H9 (cell line): ENCODE measurements at regions not wholly inside any gene's neighbourhood (a gene's known extent, or its start where the extent isn't known, plus 50 kb on each side); places are given as distances from the start of the nearest gene placed in this dataset.

Experiments used
- DNase-seq: peaks from one replicate; pipeline ENCODE4 v3.0.0-alpha.2; 2017
- H2AFZ ChIP-seq: one replicate; pipeline ENCODE4 v1.6.1; 2013; ENCODE audit warnings: mild to moderate bottlenecking, low read length, control low read depth, moderate library complexity
- H2AK5ac ChIP-seq: 2 replicates; pipeline ENCODE4 v1.6.1; 2013; ENCODE audit warnings: low read length, control low read depth, mixed read lengths; ENCODE audit not compliant: insufficient read length
- H2BK120ac ChIP-seq: one replicate; pipeline ENCODE4 v1.6.1; 2013; ENCODE audit warnings: low read depth, mild to moderate bottlenecking, low read length, control low read depth, inconsistent platforms; ENCODE audit not compliant: poor library complexity, severe bottlenecking
- H2BK12ac ChIP-seq: 2 replicates; pipeline ENCODE4 v1.6.1; 2013; ENCODE audit warnings: low read length, control low read depth, mixed read lengths, low read depth; ENCODE audit not compliant: insufficient read length
- H2BK15ac ChIP-seq: 2 replicates; pipeline ENCODE4 v1.6.1; 2013; ENCODE audit warnings: low read depth, low read length, control low read depth
- H2BK20ac ChIP-seq: one replicate; pipeline ENCODE4 v1.6.1; 2013; ENCODE audit warnings: low read depth, mild to moderate bottlenecking, low read length, control low read depth, inconsistent platforms; ENCODE audit not compliant: poor library complexity, severe bottlenecking
- H2BK5ac ChIP-seq: 2 replicates; pipeline ENCODE4 v1.6.1; 2013; ENCODE audit warnings: low read length, control low read depth, mixed read lengths; ENCODE audit not compliant: insufficient read length
- H3K14ac ChIP-seq: 2 replicates; pipeline ENCODE4 v1.6.1; 2013; ENCODE audit warnings: low read length, control low read depth; ENCODE audit not compliant: insufficient read depth
- H3K18ac ChIP-seq: 2 replicates; pipeline ENCODE4 v1.6.1; 2013; ENCODE audit warnings: low read depth, mild to moderate bottlenecking, mixed read lengths, low read length, control low read depth; ENCODE audit not compliant: insufficient read length
- H3K23ac ChIP-seq: 2 replicates; pipeline ENCODE4 v1.6.1; 2013; ENCODE audit warnings: low read length, control low read depth, mixed read lengths, low read depth; ENCODE audit not compliant: insufficient read length
- H3K23me2 ChIP-seq: 2 replicates; pipeline ENCODE4 v1.6.1; 2013; ENCODE audit warnings: low read depth, mild to moderate bottlenecking, mixed read lengths, low read length, control low read depth; ENCODE audit not compliant: insufficient read length, poor library complexity, severe bottlenecking
- H3K27ac ChIP-seq: 2 replicates; pipeline ENCODE4 v1.5.1; 2013; ENCODE audit warnings: low read length, control low read depth, mixed read lengths, low read depth; ENCODE audit not compliant: insufficient read length
- H3K27me3 ChIP-seq: 2 replicates; pipeline ENCODE4 v1.6.1; 2013; ENCODE audit warnings: low read length, control low read depth, inconsistent platforms; ENCODE audit not compliant: insufficient read depth
- H3K4ac ChIP-seq: 2 replicates; pipeline ENCODE4 v1.6.1; 2013; ENCODE audit warnings: low read depth, mild to moderate bottlenecking, control low read depth, inconsistent platforms, low read length, moderate library complexity
- H3K4me1 ChIP-seq: 2 replicates; pipeline ENCODE4 v1.6.1; 2013; ENCODE audit warnings: low read length, control low read depth, inconsistent platforms; ENCODE audit not compliant: insufficient read depth
- H3K4me2 ChIP-seq: 2 replicates; pipeline ENCODE4 v1.6.1; 2013; ENCODE audit warnings: low read length, control low read depth, mixed read lengths; ENCODE audit not compliant: insufficient read length, insufficient read depth
- H3K56ac ChIP-seq: 2 replicates; pipeline ENCODE4 v1.6.1; 2013; ENCODE audit warnings: low read depth, mild to moderate bottlenecking, mixed read lengths, low read length, control low read depth; ENCODE audit not compliant: insufficient read length
- H3K79me1 ChIP-seq: 2 replicates; pipeline ENCODE4 v1.6.1; 2013; ENCODE audit warnings: low read depth, mild to moderate bottlenecking, moderate library complexity, low read length, control low read depth, inconsistent platforms; ENCODE audit not compliant: insufficient read depth, poor library complexity, severe bottlenecking
- H3K79me2 ChIP-seq: 2 replicates; pipeline ENCODE4 v1.6.1; 2013; ENCODE audit warnings: low read length, control low read depth, inconsistent platforms; ENCODE audit not compliant: insufficient read depth
- H3K9ac ChIP-seq: 2 replicates; pipeline ENCODE4 v1.6.1; 2013; ENCODE audit warnings: low read length, control low read depth, mixed read lengths; ENCODE audit not compliant: insufficient read length; ENCODE audit errors: extremely low read depth
- H3K9me3 ChIP-seq: one replicate; pipeline ENCODE4 v1.6.1; 2013; ENCODE audit warnings: low read depth, low read length, inconsistent platforms; ENCODE audit not compliant: control insufficient read depth
- H3T11ph ChIP-seq: one replicate; pipeline ENCODE4 v1.6.1; 2013; ENCODE audit warnings: mild to moderate bottlenecking, low read length, control low read depth, inconsistent platforms
- H4K20me1 ChIP-seq: one replicate; pipeline ENCODE4 v1.6.1; 2013; ENCODE audit not compliant: control insufficient read depth, insufficient read length, insufficient read depth
- H4K5ac ChIP-seq: 2 replicates; pipeline ENCODE4 v1.6.1; 2013; ENCODE audit warnings: low read depth, mild to moderate bottlenecking, mixed read lengths, low read length, control low read depth; ENCODE audit not compliant: insufficient read length
- H4K8ac ChIP-seq: replicated peaks from 2 replicates; pipeline ENCODE4 v1.6.1; 2013; ENCODE audit warnings: low read length, control low read depth, mixed read lengths, low read depth; ENCODE audit not compliant: insufficient read length
- H4K91ac ChIP-seq: 2 replicates; pipeline ENCODE4 v1.6.1; 2013; ENCODE audit warnings: low read depth, mild to moderate bottlenecking, moderate library complexity, mixed read lengths, low read length, control low read depth; ENCODE audit not compliant: insufficient read length
- H3K27ac Mint-ChIP-seq, 3 experiments: 2 replicates in 2 of 3; 3 replicates in 1 of 3; pipeline ENCODE4 v1.8.0; 2020 to 2021; ENCODE audit warnings: mixed read lengths in 3 of 3, mild to moderate bottlenecking in 1 of 3, moderate library complexity in 1 of 3
- H3K27me3 Mint-ChIP-seq: 2 replicates; pipeline ENCODE4 v1.8.0; 2021; ENCODE audit warnings: low read depth, mild to moderate bottlenecking, moderate library complexity, mixed read lengths
- H3K36me3 Mint-ChIP-seq, 3 experiments: 2 replicates in 2 of 3; 3 replicates in 1 of 3; pipeline ENCODE4 v1.8.0; 2020 to 2021; ENCODE audit warnings: low read depth in 3 of 3, mixed read lengths in 3 of 3; ENCODE audit not compliant: insufficient read depth in 1 of 3
- H3K4me1 Mint-ChIP-seq, 2 experiments: 2 replicates each; pipeline ENCODE4 v1.8.0; 2020; ENCODE audit warnings: mixed read lengths in 2 of 2
- H3K4me3 Mint-ChIP-seq, 2 experiments: 2 replicates in 1 of 2; 3 replicates in 1 of 2; pipeline ENCODE4 v1.8.0; 2020 to 2021; ENCODE audit warnings: mild to moderate bottlenecking in 2 of 2, mixed read lengths in 2 of 2, moderate library complexity in 1 of 2
- H3K9me3 Mint-ChIP-seq, 2 experiments: 2 replicates in 1 of 2; 3 replicates in 1 of 2; pipeline ENCODE4 v1.8.0; 2020; ENCODE audit warnings: mild to moderate bottlenecking in 2 of 2, mixed read lengths in 2 of 2, moderate library complexity in 1 of 2
- WGBS: extraction: QIAGEN DNeasy Blood & Tissue Kit; methylation state at CpG from one replicate; pipeline ENCODE4 v1.1.7; 2013; ENCODE audit warnings: missing lambda C conversion rate, low lambda C conversion rate, mixed read lengths; ENCODE audit not compliant: insufficient read length; ENCODE audit errors: extremely low coverage; 5-methylcytosine and 5-hydroxymethylcytosine counted together
- TF ChIP-seq, protein P1 (sequence below): fragments of 200-600 bp; sonication (generic); conservative IDR thresholded peaks from 3 replicates; pipeline ENCODE4 v1.8.0; 2021; ENCODE audit warnings: antibody characterized with exemption, mild to moderate bottlenecking

DNA sequence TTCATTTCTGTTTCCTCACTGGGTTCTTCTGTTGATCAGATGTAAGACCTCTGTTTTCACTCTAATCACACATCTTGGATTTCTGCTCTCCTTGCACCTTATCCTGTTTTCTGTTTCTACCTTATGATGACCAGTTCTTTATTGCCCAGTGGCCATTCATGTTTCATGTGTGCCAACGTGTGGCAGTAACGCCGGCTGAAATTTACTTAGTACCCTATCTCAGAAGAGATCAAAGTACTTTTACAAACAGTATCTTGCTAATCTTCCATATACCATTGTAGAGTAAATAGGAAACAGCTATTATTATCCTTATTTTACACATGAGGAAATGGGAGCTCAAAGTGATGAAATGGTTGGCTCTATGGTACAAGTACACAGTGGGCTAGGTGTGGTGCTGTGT, 74.0 kb downstream of the GATA3 start:
- Histone ChIP-seq H3K23ac (no peak overlapping the region), H3T11ph (no peak overlapping the region), H4K8ac (no peak overlapping the region), H3K18ac (no peak overlapping the region), H3K79me2 (no peaks in the 10 kb centered on the region), H2BK15ac (no peak overlapping the region), H2AK5ac (no peak overlapping the region), H2BK12ac (no peak overlapping the region), H4K5ac (no peak overlapping the region), H2AFZ (no peak overlapping the region), H4K91ac (no peak overlapping the region), H4K20me1 (no peaks in the 10 kb centered on the region), H3K27me3 (no peaks in the 10 kb centered on the region), H2BK5ac (no peak overlapping the region), H2BK120ac (no peak overlapping the region), H3K56ac (no peak overlapping the region), H3K14ac (no peak overlapping the region), H3K9ac (no peak overlapping the region), H3K4ac (no peak overlapping the region), H2BK20ac (no peak overlapping the region), H3K9me3 (no peaks in the 10 kb centered on the region), H3K23me2 (no peaks in the 10 kb centered on the region), H3K4me2 (no peak overlapping the region), H3K4me1 (no peaks in the 10 kb centered on the region), H3K79me1 (no peaks in the 10 kb centered on the region), H3K27ac (no peak overlapping the region)
- Mint-ChIP-seq H3K27ac (no peak overlapping the region), H3K4me1 (no peaks in the 10 kb centered on the region; a peak in 1 of 4 replicates), H3K9me3 (no peaks in the 10 kb centered on the region), H3K27me3 (peaks cover 11% of the 10 kb centered on the region), H3K4me3 (no peak overlapping the region), H3K36me3 (no peaks in the 10 kb centered on the region)
- TF ChIP-seq, protein P1, sequence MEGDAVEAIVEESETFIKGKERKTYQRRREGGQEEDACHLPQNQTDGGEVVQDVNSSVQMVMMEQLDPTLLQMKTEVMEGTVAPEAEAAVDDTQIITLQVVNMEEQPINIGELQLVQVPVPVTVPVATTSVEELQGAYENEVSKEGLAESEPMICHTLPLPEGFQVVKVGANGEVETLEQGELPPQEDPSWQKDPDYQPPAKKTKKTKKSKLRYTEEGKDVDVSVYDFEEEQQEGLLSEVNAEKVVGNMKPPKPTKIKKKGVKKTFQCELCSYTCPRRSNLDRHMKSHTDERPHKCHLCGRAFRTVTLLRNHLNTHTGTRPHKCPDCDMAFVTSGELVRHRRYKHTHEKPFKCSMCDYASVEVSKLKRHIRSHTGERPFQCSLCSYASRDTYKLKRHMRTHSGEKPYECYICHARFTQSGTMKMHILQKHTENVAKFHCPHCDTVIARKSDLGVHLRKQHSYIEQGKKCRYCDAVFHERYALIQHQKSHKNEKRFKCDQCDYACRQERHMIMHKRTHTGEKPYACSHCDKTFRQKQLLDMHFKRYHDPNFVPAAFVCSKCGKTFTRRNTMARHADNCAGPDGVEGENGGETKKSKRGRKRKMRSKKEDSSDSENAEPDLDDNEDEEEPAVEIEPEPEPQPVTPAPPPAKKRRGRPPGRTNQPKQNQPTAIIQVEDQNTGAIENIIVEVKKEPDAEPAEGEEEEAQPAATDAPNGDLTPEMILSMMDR: no peak
- WGBS: no CpG with 5 or more reads among the region's 3 CpGs
- no peak for DNase-seq
